ENCODE measurements at regions not wholly inside any gene's neighbourhood (a gene's known extent, or its start where the extent isn't known, plus 50 kb on each side); places are given as distances from the start of the nearest gene placed in this dataset.

DNA sequence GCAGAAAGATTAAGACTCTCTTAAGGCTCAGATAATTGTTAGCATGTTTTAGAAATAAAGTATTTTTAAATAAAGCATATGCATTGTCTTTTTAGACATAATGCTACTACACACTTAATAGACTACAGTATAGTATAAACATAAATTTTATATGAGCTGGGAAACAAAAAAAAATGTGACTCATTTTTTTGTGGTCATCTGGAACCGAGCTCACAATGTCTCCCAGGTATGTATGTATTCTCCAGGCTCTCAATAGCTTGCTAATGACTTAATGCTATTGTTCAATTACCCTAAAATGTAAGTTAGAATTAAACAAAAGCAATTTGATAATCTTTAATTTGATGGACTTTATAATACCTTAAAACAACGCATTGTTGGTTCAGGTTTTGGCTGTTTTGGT, 167.2 kb downstream of the NUP35 start:
- no peak for DNase-seq

DNA sequence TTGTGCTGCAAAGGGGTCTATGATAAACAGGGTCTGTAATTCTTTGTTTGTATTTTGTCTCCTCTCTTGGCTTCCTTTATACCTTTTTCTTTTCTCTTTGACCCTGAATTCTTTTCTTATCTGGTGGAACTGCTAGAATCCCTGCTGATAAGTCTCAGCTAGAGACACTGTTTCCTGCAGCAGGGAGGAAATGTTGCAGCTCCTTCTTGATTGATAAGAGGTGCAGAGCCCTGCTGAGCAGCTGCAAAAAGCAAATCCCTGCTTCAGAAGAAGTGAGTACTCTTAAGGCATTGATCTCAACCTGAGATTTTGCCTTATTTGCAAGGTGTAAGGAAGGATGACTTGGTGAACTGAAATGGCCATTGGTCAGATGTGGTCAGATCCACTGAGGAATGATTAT, 167.8 kb downstream of the NUP35 start:
- DNase-seq, result no peak

DNA sequence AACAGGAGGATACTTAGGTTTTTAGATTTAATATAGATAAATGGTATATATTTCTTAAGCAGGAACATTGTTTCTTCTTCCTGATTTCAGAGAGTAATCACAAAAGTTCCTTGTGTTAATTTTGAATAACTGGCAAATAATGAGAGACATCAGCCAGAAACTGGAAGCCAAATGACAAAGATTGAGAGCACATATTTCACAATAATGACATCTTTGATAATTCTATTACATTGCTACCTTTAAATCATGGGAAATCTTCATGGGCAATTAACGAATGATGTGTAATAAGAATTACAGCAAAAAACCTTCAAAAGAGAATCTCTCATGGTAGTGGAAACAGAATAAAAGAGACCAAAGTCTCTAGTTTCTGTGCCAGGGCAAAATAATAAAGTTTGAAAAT, 215.1 kb downstream of the NUP35 start:
- DNase-seq, result no peak

GRCh38 chr2:183341057-183341456, 216.8 kb downstream of the NUP35 start:
- no peak for DNase-seq

DNA sequence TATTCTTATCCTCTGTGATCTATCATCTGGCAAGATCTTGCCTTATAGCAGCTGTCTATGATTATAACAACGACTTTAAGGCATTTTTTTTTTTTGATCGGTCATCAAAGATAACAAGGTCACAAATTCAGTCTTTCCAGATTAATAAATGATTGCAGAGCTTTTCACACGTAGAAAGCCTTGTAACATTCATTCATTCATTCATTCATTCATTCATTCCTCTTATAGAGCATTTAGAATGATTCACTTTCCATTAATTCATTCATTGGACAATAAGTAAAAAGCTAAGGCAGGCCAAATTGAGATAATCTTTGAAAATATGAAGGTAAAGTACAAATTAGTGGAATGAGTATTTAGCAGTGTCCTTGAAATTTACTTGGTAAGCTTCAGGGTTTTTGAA, 223.7 kb downstream of the NUP35 start:
- DNase-seq, result no peak

DNA sequence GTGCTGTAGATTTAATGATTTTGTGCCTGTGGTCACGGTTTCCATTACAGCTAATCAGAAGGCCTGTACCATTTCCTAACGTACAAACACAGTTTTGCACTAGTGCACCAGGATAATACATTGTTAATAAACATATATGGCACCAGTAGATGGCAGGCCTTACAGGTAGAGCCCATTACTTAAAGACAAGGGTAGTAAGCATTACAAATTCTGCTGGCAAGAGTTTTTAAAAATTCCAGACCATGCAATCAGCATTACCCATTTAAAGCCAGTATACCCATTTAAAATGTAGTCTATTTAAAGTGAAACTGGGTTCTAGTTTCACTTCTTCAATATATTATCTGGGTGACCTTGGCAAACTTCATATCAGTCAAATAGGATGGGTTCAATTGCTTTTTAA, 224.2 kb downstream of the NUP35 start:
- no peak for DNase-seq

DNA sequence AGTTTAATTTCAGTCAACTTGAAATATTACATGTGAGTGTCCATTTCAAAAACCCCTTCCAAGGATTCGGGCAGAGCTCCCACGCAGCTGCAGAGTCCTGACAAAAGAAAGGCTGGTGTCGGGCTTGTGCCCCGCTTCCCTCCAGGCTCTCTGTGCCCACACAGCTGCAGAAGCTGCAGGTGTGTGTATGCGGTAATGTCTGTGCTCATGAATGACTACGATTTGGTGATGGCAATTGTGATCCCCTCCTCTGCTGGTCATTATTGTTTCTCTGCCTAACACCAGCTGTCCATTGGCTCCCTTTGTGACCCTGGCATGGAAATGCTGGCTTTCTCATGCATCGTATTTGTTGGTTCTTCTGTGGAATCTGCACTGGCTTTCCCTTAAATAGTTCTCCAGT, 224.8 kb downstream of the NUP35 start:
- DNase-seq, result no peak

GRCh38 chr2:183359867-183360266, 235.6 kb downstream of the NUP35 start:
- DNase-seq, result no peak

GRCh38 chr2:183371545-183371944, 247.3 kb downstream of the NUP35 start:
- no peak for DNase-seq

DNA sequence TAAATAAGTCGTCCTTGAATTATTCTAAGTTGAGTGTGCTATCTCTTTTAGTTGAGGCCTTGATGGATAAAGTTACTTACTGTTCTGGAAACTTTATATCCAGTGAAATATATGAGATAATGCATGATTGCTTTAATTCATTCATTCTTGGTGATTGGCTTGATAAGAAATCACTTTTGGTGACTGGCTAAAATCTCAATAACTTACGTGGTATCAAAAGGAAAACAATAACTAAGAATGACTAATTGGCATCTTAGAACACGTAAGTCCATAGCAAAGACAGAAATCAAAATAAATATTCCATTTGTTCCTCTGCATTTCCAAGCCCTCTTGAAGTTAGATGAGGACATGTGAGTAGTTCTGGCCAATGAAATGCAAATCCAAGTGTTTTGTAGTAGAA, 251.6 kb downstream of the NUP35 start:
- no peak for DNase-seq

DNA sequence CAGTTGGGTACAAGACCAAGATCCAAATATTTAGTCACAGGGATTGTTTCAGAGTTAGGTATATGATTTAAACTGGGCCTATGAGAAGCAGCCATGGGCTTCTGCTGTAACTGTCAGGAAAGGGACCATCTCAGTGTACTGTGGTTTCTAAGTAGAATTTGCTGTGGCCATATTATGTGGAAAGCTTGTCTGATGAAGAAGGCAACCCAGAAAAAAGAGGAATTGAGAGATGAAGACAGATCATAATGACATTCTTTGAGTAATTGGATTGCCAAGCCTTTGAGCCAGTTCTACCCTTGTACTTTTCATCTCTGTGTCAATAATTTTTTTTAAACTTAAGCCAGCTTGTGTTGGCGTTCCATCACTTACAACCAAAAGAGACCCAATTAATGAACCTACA, 259.6 kb downstream of the NUP35 start:
- DNase-seq, result no peak

DNA sequence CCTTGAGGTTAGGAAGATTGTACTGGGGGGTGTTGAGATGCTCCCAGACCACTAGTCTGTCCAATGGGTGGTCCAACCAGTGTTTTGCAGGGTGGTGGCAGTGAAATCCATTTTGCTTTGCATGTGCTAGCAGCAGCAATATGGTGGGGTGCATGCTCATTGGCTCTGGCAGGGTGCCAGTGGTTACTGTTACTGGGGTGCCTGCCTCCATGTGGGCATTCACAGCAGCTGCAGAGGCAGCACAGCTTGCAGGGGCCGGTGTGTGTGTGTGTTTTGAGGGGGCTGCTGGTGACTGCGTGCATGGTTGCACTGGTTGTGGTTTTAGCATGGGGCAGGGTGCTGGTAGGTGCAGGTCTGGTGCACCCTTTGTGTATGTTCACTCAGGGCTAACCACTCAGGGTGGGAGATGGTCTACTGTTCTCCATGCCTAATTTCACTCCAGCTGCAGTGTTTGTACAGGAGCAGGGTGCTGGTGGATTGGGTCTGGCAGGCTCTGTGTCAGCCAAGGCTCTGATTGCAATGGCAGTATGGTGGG, 265.4 kb downstream of the NUP35 start:
- DNase-seq, result no peak

- DNase-seq, result no peak
These were observed 265.9 kb downstream of the NUP35 start for GRCh38 chr2:183390109-183390508.

GRCh38 chr2:183404392-183404791, 280.1 kb downstream of the NUP35 start:
- no peak for DNase-seq

DNA sequence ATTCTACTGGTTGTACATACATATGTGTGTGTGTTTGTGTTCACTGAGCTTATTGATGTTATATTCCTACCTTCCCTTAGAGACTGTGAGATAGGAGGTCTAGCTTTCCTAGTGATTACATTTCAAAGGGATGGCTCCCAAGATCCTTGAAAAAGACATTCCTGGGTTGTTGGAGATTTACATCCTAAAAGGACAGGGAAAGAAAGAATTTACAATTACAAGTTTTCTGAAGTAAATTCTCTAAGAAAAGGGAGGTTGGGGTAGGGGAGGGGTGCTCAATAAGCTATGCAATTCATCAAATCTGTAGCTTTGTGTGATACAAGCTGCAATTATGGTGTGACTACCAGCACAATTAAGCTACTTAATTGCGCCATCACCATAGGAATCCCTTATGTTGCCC, 284.3 kb downstream of the NUP35 start:
- no peak for DNase-seq

GRCh38 chr2:183409662-183410061, 285.4 kb downstream of the NUP35 start:
- no peak for DNase-seq

- DNase-seq, result no peak
These were observed 292.5 kb downstream of the NUP35 start for GRCh38 chr2:183416753-183417152.

DNA sequence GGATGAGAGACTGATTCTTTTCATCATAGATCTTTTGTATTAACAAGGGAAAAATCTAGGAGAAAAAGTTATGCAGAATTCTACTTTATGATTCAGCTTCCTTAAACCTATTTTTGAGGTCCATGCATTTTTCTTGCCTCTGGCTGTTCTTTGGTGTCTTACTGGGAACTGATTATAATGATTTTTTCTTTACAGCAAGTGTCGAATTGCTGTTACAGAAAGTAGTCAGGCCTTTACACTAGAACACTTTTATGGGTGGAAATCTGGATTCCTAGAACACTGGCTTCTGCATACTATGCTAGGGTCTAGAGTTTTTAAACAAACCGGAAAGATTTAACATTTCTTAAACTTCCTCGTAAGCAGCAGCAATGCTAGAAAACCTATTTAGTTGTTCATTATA, 302.6 kb downstream of the NUP35 start:
- DNase-seq, result no peak

GRCh38 chr2:183427558-183427957, 303.3 kb downstream of the NUP35 start:
- no peak for DNase-seq

- DNase-seq, result no peak
These were observed 304.6 kb downstream of the NUP35 start for GRCh38 chr2:183428881-183429280.

- DNase-seq, result no peak
These were observed 314.3 kb downstream of the NUP35 start for GRCh38 chr2:183438541-183438940.

DNA sequence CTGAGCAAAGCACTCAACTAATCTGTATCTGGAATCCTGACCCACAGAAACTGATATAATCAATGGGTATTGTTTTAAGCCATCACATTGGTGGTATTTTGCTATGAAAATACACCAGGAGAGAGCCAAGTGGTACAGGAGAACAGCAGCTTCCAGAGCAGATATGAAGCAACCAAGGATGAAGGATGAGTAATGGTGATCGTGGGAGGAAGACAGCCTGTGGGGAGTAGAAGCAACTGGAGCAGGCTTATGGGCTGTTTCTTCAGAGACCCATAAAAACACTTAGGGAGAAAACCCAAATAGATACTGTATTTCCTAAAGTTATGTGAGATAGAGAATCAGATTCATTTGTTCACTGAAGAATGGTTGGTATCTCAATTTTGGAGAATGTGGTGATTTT, 330.8 kb downstream of the NUP35 start:
- DNase-seq, result no peak

GRCh38 chr2:183456177-183456576, 331.9 kb downstream of the NUP35 start:
- no peak for DNase-seq

GRCh38 chr2:183458460-183458859, 334.2 kb downstream of the NUP35 start:
- DNase-seq, result no peak

- no peak for DNase-seq
These were observed 335.2 kb downstream of the NUP35 start for GRCh38 chr2:183459466-183459865.

GRCh38 chr2:183463821-183464220, 339.6 kb downstream of the NUP35 start:
- DNase-seq, result no peak
